Upper lobe of left lung (tissue), 6 donors: ENCODE measurements at regions not wholly inside any gene's neighbourhood (a gene's known extent, or its start where the extent isn't known, plus 50 kb on each side); places are given as distances from the start of the nearest gene placed in this dataset.

Source experiments
- ATAC-seq, 2 donors: fragments of 200-7000 bp; cut with Tn5 transposase; one replicate each; pipeline ENCODE4 v1.9.1; 2022; ENCODE audit warnings: mild to moderate bottlenecking in 2 of 2, moderate library complexity in 2 of 2; ENCODE audit not compliant: low FRiP score in 2 of 2
- DNase-seq, 2 donors: peaks; one replicate each; pipeline ENCODE4 v3.0.0-alpha.2; 2019 to 2020
- H3K27ac ChIP-seq, 4 donors: fragments of 200-600 bp; sonication (generic); one replicate each; pipeline ENCODE4 v1.5.1; 2016 to 2019
- H3K27me3 ChIP-seq, 4 donors: fragments of 200-600 bp; sonication (generic); one replicate each; pipeline ENCODE4 v1.5.1; 2017 to 2019
- H3K36me3 ChIP-seq, 4 donors: fragments of 200-600 bp; sonication (generic); one replicate each; pipeline ENCODE4 v1.5.1; 2016 to 2019
- H3K4me1 ChIP-seq, 4 donors: fragments of 200-600 bp; sonication (generic); one replicate each; pipeline ENCODE4 v1.5.1; 2018 to 2019
- H3K4me3 ChIP-seq, 4 donors: fragments of 200-600 bp; sonication (generic); one replicate each; pipeline ENCODE4 v1.5.1; 2017 to 2019; ENCODE audit warnings: mild to moderate bottlenecking in 2 of 4, moderate library complexity in 1 of 4
- H3K9me3 ChIP-seq, 4 donors: fragments of 200-600 bp; sonication (generic); one replicate each; pipeline ENCODE4 v1.5.1; 2018 to 2019
- EP300 ChIP-seq, 4 donors: sonication (generic); formaldehyde crosslinking; IDR thresholded peaks; one replicate each; pipeline ENCODE4 v1.5.1; 2017; ENCODE audit warnings: antibody characterized with exemption in 4 of 4, control low read depth in 2 of 4
- POLR2A ChIP-seq, 4 donors: fragments of 450-650 bp; IDR thresholded peaks; one replicate each; pipeline ENCODE4 v1.5.1; 2016 to 2017; ENCODE audit warnings: antibody characterized with exemption in 4 of 4, mild to moderate bottlenecking in 2 of 4
- POLR2AphosphoS5 ChIP-seq, 2 donors: sonication (generic); formaldehyde crosslinking; IDR thresholded peaks; one replicate each; pipeline ENCODE4 v1.5.1; 2017; ENCODE audit warnings: antibody characterized with exemption in 2 of 2
- WGBS, 2 donors: methylation state at CpG; one replicate each; pipeline ENCODE4 v1.1.5; 2017 to 2018; 5-methylcytosine and 5-hydroxymethylcytosine counted together
- TF ChIP-seq, protein P1 (sequence below), 6 experiments: fragments of 450-650 bp in 4 of 6; fragments of 200-600 bp in 2 of 6; sonication (generic) in 2 of 6; IDR thresholded peaks; one replicate each; pipeline ENCODE4 v1.5.1; 2016 to 2019; ENCODE audit warnings: antibody characterized with exemption in 6 of 6
- donor health status: DM: no; HTN: no; CAD: no; lungs with moderate emphysema.
- donor health status: DM: no; HTN: yes; CAD: no; lungs with severe emphysema.

GRCh38 chr9:94165592-94166235 is 81.5 kb downstream of the PTPDC1 start:
- Histone ChIP-seq H3K27ac (peak overlapping the region; percentile 100), H3K4me1 (peaks cover 30 to 38% (median 33%) of the 10 kb centered on the region in 4 donors), H3K36me3 (no peaks in the 10 kb centered on the region), H3K27me3 (no peaks in the 10 kb centered on the region), H3K9me3 (no peaks in the 10 kb centered on the region), H3K4me3 (peak overlapping the region in 3 of 4 donors; percentile 77 to 96 (median 94))
- DNase-seq (peak; percentile 99), ATAC-seq (peak; percentile 96 to 99)
- WGBS, 2 donors, result 11 to 15% methylated on average over 22 to 39 of the region's 49 CpGs
- TF ChIP-seq POLR2A (IDR thresholded peaks at IDR 0.05), result no peak
- peak in 1 of 4 donors; percentile 40 for TF ChIP-seq EP300 (IDR thresholded peaks at IDR 0.05)
- TF ChIP-seq, protein P1, sequence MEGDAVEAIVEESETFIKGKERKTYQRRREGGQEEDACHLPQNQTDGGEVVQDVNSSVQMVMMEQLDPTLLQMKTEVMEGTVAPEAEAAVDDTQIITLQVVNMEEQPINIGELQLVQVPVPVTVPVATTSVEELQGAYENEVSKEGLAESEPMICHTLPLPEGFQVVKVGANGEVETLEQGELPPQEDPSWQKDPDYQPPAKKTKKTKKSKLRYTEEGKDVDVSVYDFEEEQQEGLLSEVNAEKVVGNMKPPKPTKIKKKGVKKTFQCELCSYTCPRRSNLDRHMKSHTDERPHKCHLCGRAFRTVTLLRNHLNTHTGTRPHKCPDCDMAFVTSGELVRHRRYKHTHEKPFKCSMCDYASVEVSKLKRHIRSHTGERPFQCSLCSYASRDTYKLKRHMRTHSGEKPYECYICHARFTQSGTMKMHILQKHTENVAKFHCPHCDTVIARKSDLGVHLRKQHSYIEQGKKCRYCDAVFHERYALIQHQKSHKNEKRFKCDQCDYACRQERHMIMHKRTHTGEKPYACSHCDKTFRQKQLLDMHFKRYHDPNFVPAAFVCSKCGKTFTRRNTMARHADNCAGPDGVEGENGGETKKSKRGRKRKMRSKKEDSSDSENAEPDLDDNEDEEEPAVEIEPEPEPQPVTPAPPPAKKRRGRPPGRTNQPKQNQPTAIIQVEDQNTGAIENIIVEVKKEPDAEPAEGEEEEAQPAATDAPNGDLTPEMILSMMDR (IDR thresholded peaks at IDR 0.05), result peak in 1 of 6 experiments; percentile 38

DNA sequence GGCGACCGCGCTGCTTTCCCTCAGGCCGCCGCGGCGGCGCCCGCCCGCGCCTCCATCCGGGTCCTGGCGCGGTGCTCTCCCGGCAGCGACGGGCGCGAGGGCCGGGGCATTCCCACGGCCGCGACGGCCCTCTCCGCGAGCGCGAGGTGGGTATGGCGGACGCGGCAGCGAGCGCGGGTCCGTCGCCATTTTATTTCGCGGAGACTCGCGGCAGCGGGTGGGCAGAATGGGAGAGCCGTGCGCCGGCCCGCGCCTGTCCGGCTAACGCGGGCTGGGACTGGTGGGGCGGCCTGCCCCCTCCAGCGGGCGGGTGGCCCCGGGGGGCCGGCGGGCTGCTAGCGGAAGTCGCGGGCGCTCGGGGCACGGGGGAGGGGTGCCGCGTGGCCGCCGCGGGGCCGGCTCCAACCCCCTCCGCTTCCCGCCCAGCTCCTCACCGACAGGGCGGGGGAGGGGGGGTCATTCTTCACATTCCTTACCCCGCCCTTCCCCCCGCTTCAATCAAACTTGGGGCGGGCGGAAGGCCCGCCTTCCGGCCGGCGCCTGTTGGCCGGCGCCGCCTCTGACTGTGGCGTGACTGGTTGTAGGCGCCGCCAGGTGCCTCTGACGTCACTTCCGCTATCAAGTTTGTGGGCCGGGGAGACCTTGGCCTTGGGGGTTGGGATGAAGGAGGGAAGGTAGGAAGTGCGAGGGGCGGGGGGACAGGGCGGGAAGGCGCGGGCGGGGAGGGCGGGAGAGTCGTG is 82.1 kb downstream of the PTPDC1 start:
- no peaks in the 10 kb centered on the region for H3K9me3 ChIP-seq
- H3K36me3 ChIP-seq, result peaks cover 0 to 3% (median 0%) of the 10 kb centered on the region in 4 donors
- no peaks in the 10 kb centered on the region for H3K27me3 ChIP-seq
- H3K27ac ChIP-seq, result peak overlapping the region; percentile 100
- ATAC-seq (peak; percentile 90 to 94), DNase-seq (peak; percentile 96 to 98)
- TF ChIP-seq, protein P1 (IDR thresholded peaks at IDR 0.05), result peak in 5 of 6 experiments; percentile 24 to 72 (median 63)
- TF ChIP-seq POLR2A (IDR thresholded peaks at IDR 0.05), result peak in 3 of 4 donors; percentile 97 to 99 (median 97)
- peak in 2 of 4 donors; percentile 67 to 74 for TF ChIP-seq EP300 (IDR thresholded peaks at IDR 0.05)
- peak; percentile 62 to 71 for TF ChIP-seq POLR2AphosphoS5 (IDR thresholded peaks at IDR 0.05)
- WGBS, 2 donors, result 0% methylated on average over 37 of the region's 96 CpGs; no CpG with 5 or more reads in 1 of the 2 donors
- peak overlapping the region; percentile 68 to 96 (median 86) for H3K4me3 ChIP-seq
- H3K4me1 ChIP-seq, result peaks cover 34 to 45% (median 40%) of the 10 kb centered on the region in 4 donors

DNA sequence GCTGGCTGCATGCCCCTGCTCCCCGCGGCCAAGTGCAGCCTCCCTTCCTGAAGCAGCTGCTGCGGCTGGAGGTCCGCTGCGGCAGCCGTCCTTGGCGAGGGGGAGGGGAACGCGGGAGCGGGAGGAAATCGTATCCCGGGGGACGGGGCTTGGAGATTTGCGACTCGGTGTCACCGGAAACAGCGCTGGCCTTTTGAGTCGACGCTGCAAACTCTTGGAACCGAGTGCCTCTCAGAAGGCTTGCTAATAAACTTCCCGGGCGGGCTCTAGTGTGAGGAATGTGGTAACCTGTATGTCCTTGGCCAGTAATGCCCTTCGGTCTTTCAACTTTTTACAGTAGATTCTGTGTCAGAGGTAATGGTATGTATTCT is 82.7 kb downstream of the PTPDC1 start:
- DNase-seq (peak in 1 of 2 donors; percentile 86), ATAC-seq (peak in 1 of 2 donors; percentile 73)
- Histone ChIP-seq H3K4me1 (peaks cover 38 to 51% (median 46%) of the 10 kb centered on the region in 4 donors), H3K9me3 (no peaks in the 10 kb centered on the region), H3K36me3 (peaks cover 0 to 9% (median 2%) of the 10 kb centered on the region in 4 donors), H3K27ac (peak overlapping the region; percentile 100), H3K4me3 (peak overlapping the region; percentile 35 to 96 (median 86)), H3K27me3 (no peaks in the 10 kb centered on the region)
- TF ChIP-seq, protein P1 (IDR thresholded peaks at IDR 0.05), result peak in 1 of 6 experiments; percentile 19
- TF ChIP-seq POLR2AphosphoS5 (IDR thresholded peaks at IDR 0.05) (peak; percentile 81 to 91), EP300 (IDR thresholded peaks at IDR 0.05) (no peak), POLR2A (IDR thresholded peaks at IDR 0.05) (peak in 2 of 4 donors; percentile 15 to 50)
- 0% methylated on average over 8 to 23 of the region's 23 CpGs for WGBS, 2 donors

GRCh38 chr9:94167376-94167890 is 83.2 kb downstream of the PTPDC1 start:
- Histone ChIP-seq H3K27me3 (no peaks in the 10 kb centered on the region), H3K27ac (peak overlapping the region; percentile 100), H3K4me1 (peaks cover 42 to 56% (median 51%) of the 10 kb centered on the region in 4 donors), H3K4me3 (peak overlapping the region; percentile 35 to 96 (median 86)), H3K9me3 (no peaks in the 10 kb centered on the region), H3K36me3 (peaks cover 0 to 9% (median 2%) of the 10 kb centered on the region in 4 donors)
- no peak for DNase-seq
- ATAC-seq, result no peak
- no peak for TF ChIP-seq POLR2A (IDR thresholded peaks at IDR 0.05)
- TF ChIP-seq EP300 (IDR thresholded peaks at IDR 0.05), result no peak
- TF ChIP-seq, protein P1 (IDR thresholded peaks at IDR 0.05), result no peak
- no peak for TF ChIP-seq POLR2AphosphoS5 (IDR thresholded peaks at IDR 0.05)
- 1 to 2% methylated on average over 5 of the region's 5 CpGs for WGBS, 2 donors
